Transverse colon (tissue), 4 donors: ENCODE measurements at regions not wholly inside any gene's neighbourhood (a gene's known extent, or its start where the extent isn't known, plus 50 kb on each side); places are given as distances from the start of the nearest gene placed in this dataset.

Experiments
- POLR2A ChIP-seq: fragments of 450-650 bp; IDR thresholded peaks from one replicate; pipeline ENCODE4 v1.6.1; 2016; ENCODE audit warnings: antibody characterized with exemption, mild to moderate bottlenecking, moderate library complexity
- POLR2AphosphoS5 ChIP-seq, 3 donors: sonication (generic); formaldehyde crosslinking; IDR thresholded peaks; one replicate each; pipeline ENCODE4 v1.6.1; 2016; ENCODE audit warnings: antibody characterized with exemption in 3 of 3
- TF ChIP-seq, protein P1 (sequence below), 5 experiments: fragments of 200-600 bp in 3 of 5; fragments of 450-650 bp in 2 of 5; sonication (generic) in 3 of 5; IDR thresholded peaks; 1 replicate in 2 of 5; 2 replicates in 3 of 5; pipeline ENCODE4 v1.5.1; 2016 to 2017; ENCODE audit warnings: antibody characterized with exemption in 5 of 5, inconsistent platforms in 3 of 5, mild to moderate bottlenecking in 2 of 5, moderate library complexity in 1 of 5

- TF ChIP-seq, protein P1, sequence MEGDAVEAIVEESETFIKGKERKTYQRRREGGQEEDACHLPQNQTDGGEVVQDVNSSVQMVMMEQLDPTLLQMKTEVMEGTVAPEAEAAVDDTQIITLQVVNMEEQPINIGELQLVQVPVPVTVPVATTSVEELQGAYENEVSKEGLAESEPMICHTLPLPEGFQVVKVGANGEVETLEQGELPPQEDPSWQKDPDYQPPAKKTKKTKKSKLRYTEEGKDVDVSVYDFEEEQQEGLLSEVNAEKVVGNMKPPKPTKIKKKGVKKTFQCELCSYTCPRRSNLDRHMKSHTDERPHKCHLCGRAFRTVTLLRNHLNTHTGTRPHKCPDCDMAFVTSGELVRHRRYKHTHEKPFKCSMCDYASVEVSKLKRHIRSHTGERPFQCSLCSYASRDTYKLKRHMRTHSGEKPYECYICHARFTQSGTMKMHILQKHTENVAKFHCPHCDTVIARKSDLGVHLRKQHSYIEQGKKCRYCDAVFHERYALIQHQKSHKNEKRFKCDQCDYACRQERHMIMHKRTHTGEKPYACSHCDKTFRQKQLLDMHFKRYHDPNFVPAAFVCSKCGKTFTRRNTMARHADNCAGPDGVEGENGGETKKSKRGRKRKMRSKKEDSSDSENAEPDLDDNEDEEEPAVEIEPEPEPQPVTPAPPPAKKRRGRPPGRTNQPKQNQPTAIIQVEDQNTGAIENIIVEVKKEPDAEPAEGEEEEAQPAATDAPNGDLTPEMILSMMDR (IDR thresholded peaks at IDR 0.05): no peak
- TF ChIP-seq POLR2A (peak; percentile 24), POLR2AphosphoS5 (IDR thresholded peaks at IDR 0.05) (peak in 2 of 3 donors; percentile 44 to 68)
Observed at GRCh38 chr3:150308481-150309256, 99.4 kb upstream of the TSC22D2 start.
